ENCODE measurements at regions not wholly inside any gene's neighbourhood (a gene's known extent, or its start where the extent isn't known, plus 50 kb on each side); places are given as distances from the start of the nearest gene placed in this dataset.

DNA sequence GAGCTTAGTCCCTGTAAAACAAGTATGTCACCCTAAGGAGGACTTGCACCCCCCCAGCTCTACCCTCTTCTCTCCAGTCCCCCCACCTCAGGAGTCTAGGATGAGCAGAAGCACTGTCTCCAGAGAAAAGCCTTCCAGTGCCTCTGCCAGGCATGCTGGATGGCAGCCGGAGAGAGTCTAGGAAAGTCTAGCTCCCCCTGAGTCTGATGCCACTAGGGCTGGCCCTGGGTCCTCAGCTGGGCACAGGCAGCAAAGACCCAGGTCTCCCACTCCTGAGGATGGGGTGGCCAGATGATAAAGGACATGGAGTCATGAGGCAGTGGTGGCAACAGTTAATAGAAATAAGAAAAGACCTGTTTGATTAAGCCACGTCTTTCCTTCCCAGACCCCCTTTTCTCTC lies 225.6 kb downstream of the CYP26B1 start:
- TF ChIP-seq NFYB (IDR thresholded peaks at IDR 0.05; ENCODE audit: insufficient read depth, low read depth, low read length) = no peak
- no peak for TF ChIP-seq ZNF687 (IDR thresholded peaks at IDR 0.05)
- no peak for TF ChIP-seq CTCF (IDR thresholded peaks at IDR 0.05 in 2 of 3, conservative IDR thresholded peaks at IDR 0.05 in 1 of 3; ENCODE audit: control insufficient read depth in 2 of 3, extremely low read depth in 1 of 3, insufficient read depth in 1 of 3, low read depth in 3 of 3, low read length in 3 of 3)

Measured in GM12878 (cell line).